ENCODE measurements at regions not wholly inside any gene's neighbourhood (a gene's known extent, or its start where the extent isn't known, plus 50 kb on each side); places are given as distances from the start of the nearest gene placed in this dataset.

- DNase-seq, result no peak
Measured at GRCh38 chr20:22430154-22430745, 154.1 kb downstream of the FOXA2 start.

GRCh38 chr20:22429175-22430153, 154.9 kb downstream of the FOXA2 start:
- no peak for DNase-seq

- DNase-seq, result no peak
Measured at GRCh38 chr20:22428051-22428450, 156.3 kb downstream of the FOXA2 start.

DNA sequence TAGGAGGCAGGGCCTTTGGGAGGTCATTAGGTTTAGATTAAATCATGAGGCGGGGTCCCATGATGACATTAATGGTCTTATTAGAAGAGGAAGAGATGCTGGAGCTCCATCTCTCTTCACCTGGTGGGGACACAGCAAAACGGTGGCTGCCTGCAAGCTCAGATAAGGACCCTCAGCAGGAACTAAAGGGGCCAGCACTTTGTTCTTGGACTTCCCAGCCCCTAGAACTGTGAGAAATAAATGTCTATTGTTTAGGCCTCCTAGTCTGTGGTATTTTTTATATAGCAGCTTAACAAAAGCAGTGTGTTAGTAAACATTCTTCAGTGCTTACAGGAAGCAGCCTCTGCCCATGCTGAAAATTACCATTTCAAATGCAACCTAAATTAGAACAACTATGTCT, 157.6 kb downstream of the FOXA2 start:
- no peak for DNase-seq

DNA sequence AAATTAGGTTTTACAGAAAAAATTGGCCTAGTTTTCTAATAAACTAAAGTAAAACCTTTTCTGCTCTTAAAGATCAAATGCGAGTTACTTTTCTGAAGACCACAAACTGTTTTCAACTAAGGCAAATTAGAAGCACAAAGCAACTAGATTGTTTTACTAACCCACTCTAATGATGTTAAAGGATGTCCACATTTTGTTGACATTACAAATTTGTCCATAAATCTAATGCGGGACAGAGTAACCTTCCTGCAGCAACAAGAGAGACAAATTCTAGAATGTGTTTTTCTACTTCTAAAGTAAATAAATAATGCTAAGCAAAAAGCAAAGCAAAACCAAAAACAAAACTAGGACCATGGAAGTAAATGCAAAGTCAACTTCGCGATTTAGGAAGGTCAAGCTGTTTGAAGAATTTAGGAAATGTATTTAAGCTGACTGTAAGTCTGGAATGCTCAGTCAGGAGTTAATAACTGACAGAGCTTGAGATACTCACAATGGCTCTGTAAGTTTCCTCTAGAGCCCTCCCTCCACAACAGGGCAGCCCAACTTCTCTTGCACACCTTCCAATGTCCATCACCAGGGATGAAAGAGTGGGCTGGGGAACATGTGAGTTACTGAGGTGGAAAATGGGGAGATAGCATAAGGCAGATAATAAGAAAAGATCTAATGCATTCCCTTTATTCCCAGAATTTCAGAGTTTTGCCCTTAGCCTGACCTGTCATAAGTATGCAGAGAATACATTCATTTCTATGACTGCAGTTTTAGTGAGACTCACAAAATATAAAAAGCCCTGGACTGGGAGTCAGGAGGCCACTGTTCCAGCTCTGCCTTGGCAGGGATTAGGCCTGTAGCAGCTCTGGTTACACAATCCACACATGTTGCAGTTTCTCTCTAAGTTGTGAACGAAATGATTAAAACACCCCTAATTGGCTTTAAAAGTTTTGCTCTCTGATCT, 158.8 kb downstream of the FOXA2 start:
- DNase-seq, result no peak

DNA sequence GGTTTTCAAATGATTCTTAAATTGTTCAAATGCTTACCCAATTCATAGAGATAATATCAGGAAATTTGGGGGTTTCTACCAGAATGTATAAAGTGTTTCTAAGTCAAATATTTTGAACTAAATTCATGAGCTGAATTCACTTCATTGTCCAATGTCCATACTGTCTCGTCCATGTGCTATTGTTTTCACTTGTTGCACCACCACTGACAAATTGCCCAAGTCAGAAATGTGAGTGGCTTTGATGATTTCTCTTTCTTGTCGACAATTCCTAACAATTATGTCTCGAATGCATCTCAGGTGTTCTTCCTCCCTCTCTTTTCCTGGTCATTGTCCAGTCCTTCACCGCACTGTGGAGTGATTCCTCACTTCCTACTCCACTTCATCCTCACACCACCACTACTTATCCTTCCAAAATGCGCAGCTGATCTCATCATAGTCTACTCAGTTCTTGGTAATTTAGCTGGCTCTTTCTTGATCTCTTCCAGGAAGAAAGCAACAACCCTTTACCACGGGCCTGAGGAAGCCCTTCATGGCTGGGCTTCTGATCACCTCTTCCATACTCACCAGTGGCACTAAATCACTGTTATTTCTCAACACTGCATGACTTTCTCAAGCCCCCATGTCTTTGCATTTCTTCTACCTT, 161.1 kb downstream of the FOXA2 start:
- no peak for DNase-seq

- no peak for DNase-seq
Measured at GRCh38 chr20:22420116-22420598, 164.2 kb downstream of the FOXA2 start.

GRCh38 chr20:22418738-22419137, 165.6 kb downstream of the FOXA2 start:
- no peak for DNase-seq

DNA sequence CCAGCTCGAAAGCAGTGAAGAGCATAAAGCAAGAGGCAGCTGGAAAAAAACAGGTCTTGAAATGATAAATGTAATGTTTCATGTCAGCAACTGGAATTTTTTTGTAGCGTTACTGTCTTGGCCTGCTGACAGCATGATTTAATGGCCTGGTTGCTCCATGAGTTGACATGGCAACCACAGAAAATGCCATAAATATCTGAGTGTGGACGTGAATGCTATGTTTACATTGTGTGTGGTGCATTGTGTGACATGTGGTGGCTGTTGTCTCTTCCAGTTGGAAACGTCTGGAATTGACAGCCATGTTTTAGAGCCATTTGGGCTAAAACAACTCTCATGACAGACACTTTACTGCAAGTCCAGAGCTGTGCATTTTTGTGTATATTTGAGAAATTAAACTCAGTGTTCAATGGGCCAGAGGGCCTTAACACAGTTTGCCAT, 170.0 kb downstream of the FOXA2 start:
- no peak for DNase-seq

GRCh38 chr20:22412977-22413868, 171.1 kb downstream of the FOXA2 start:
- no peak for DNase-seq

DNA sequence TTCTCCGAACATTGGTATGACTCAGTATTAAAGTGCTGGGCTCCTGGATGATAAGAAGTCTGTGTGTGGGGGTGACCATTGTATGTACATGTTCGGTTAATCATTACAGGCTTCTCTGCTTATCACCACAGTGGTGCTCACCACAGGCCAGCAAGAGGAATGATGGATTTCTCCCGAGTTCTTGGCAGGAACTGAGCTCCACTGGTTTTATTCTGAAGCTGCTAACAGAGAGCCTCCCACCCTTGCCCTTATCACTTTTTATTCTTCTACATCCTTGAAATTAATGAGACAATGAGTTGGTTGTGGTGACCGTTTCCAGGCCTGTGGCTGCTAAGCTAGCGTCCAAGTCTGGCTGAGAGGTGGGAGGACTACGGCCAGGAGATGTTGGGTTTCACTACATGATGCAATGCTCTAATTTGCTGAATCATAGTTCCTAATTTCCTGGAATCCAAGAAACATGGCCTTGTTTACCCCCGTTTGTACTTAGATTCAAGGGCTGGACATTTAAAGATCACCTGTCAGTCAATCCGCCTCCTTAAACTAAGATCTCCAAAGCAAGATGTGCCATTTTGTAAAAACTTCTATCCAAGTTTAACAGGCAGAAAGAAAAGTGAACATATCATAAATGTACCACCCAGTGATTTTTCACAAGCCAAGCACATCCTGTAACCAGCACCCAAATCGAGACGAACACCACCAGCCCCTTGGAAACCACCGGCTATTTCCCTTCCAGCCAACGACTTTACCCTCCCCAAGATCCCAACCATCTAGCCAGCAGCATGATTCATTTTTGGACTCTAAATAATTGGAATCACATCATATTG, 172.5 kb downstream of the FOXA2 start:
- no peak for DNase-seq

DNA sequence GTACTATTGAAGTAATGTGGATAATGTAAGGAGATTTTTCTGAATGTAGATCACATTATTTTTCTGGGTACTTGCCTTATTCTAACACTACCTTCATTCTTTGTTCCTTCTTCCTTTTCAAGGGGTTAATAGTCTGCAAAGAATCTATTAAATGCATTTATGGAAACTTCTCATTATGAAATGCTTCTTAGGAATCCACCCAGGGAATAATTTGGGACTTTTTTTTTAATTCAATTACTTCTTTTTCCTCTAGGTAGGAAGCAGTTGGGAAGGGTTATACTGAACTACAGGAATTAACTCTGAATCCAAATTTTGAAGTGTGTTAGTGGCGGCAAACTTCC, 173.1 kb downstream of the FOXA2 start:
- DNase-seq, result no peak

- DNase-seq, result no peak
Measured at GRCh38 chr20:22410556-22411130, 173.7 kb downstream of the FOXA2 start.

DNA sequence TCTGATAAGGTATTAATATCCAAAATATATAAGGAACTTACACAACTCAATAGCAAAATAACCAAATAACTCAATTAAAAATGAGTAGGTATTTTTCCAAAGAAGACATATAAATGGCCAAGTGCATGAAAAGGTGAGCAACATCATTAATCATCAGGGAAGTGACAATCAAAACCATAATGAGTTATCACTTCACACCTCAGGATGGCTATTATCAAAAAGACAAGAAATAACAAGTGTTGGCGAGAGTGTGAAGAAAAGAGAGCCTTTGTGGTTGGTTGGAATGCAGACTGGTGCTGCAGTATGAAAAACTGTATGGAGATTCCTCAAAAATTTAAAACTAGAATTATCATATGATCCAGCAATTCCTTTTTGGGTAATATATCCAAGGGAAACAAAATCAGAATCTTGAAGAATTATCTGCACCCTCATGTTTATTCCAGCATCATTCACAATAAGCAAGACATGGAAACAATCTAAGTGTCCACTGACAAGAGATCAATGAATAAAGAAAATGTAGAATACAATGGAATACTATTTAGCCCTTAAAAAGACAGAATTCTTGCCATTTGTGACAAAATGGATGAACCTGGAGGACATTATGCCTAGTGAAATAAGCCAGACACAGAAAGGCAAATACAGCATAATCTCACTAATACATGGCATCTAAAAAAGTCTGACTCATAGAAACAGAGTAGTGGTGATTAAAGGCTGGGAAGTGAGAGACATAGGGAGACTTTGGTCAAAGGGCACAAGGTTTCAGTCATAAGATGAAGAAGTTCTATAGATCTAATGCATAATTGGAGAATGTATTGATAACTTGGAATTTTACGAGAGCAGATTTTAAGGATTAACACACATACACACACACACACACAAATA, 175.6 kb downstream of the FOXA2 start:
- DNase-seq, result no peak

DNA sequence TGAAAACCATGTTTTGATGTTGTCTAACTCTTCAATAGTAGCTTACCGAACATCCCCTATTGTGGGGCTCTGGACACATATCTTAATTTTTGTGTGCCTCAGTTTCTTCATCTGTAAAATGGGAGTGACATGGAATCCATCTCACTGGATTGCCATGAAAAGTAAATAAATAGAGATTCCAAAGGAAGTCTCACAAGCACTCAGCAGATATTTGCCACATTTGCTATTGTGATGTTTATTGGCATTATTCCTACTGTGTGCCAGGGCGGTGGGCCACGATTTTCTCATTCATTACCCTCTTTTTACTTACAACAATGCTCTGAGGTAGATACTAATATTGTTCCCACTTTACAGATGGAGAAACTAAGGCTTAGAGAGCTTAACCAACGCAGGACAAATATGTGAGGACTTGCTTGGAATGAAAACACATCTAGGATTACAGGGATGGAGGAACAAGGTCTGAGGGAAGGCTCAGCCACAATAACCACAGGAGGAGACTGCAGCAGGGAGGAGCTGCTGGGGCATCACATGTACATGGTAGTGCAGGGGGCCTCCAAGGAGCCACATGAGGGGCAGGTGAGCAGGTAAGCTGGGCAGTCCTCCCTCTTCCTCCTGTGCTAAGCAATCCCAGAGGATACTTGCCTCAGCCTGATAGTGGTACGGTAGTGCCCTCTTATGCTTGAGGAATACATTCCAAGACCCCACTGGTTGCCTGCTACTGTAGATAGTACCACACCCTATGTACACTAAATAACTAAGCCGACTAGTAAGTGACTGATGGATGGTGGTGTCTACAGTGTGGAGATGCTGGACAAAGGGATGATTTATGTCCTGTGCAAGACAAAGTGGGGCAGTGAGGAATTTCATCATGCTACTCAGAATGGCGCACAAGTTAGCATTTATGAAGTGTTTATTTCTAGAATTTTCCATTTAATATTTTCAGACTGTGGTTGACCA, 176.9 kb downstream of the FOXA2 start:
- no peak for DNase-seq

DNA sequence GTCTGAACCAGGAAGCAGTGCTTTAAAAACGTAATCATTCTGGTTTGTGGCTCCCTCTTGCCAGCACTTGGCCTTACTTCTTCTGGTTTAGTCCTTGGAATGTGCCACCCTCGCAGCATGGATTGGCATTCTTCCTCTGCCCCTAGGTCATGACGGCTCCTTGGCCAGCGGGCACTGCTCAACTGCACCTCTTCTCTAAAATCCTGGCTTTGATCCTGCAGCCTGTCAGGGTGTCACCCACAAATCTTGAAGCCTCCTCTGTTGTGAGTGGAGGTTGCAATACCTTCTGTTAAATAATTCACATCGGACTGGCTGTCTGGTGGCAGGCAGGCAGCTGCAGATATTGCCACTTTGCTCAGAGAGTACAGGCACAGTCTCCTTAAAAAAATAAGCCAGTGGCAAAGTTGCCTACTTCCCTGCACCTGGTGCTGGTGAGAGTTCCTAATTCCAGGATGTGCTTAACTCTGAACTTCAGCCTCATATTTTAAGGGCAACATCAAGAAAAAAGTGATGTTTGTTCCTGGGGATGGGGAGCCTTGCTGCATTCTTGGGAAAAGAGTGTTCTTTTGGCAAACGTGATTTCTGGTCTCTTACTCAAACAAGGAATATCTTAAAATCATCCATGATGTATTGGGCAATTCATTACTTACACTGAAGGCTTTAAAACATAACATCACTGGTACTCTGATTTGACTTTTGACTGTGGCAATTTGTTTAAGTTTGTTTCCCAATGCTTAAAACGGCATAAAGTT, 179.8 kb downstream of the FOXA2 start:
- no peak for DNase-seq
